A673 (cell line): ENCODE measurements at regions not wholly inside any gene's neighbourhood (a gene's known extent, or its start where the extent isn't known, plus 50 kb on each side); places are given as distances from the start of the nearest gene placed in this dataset.

ENCODE experiments used
- BruUV-seq: library from RNA; stranded (reverse); fragments of 400-500 nt; replicated peaks from 2 replicates; lab custom pipeline; 2021; lab: Mats Ljungman, UMichigan
- CTCF ChIA-PET: fragments of 300-600 bp; sonication (Branson Sonifier 250); formaldehyde crosslinking; loops from one replicate; lab custom pipeline; 2022; ENCODE audit warnings: antibody characterized with exemption; lab: Charles Lee
- POLR2A ChIA-PET: fragments of 300-600 bp; sonication (Branson Sonifier 250); formaldehyde crosslinking; loops from one replicate; lab custom pipeline; 2022; ENCODE audit warnings: antibody characterized with exemption; ENCODE audit not compliant: low non-redundant PET; lab: Charles Lee
- DNase-seq: peaks from one replicate; pipeline ENCODE4 v3.0.0-alpha.2; 2015; ENCODE audit warnings: low spot score
- H3K27ac ChIP-seq: fragments of 200-600 bp; sonication (generic); 2 replicates; pipeline ENCODE4 v1.5.1; 2016; ENCODE audit warnings: mixed run types, low read depth, mild to moderate bottlenecking, mixed read lengths, antibody characterized with exemption, low read length; ENCODE audit not compliant: poor library complexity, severe bottlenecking
- H3K27me3 ChIP-seq: fragments of 200-600 bp; sonication (generic); replicated peaks from 2 replicates; pipeline ENCODE4 v1.6.1; 2017; ENCODE audit warnings: mixed run types, low read depth, mild to moderate bottlenecking, mixed read lengths, antibody characterized with exemption, low read length; ENCODE audit not compliant: insufficient read depth, poor library complexity
- H3K36me3 ChIP-seq: fragments of 200-600 bp; sonication (generic); 2 replicates; pipeline ENCODE4 v1.6.1; 2016; ENCODE audit warnings: mixed run types, mild to moderate bottlenecking, mixed read lengths, antibody characterized with exemption, low read length; ENCODE audit not compliant: insufficient read depth, poor library complexity, severe bottlenecking
- H3K4me1 ChIP-seq: fragments of 200-600 bp; sonication (generic); 2 replicates; pipeline ENCODE4 v1.6.1; 2017; ENCODE audit warnings: mixed run types, mild to moderate bottlenecking, mixed read lengths, antibody characterized with exemption, low read length; ENCODE audit not compliant: insufficient read depth, poor library complexity, severe bottlenecking
- H3K4me3 ChIP-seq: fragments of 200-600 bp; sonication (generic); 2 replicates; pipeline ENCODE4 v1.5.1; 2016; ENCODE audit warnings: low read depth, mixed run types, mild to moderate bottlenecking, mixed read lengths, low read length; ENCODE audit not compliant: poor library complexity, severe bottlenecking
- H3K9me3 ChIP-seq: fragments of 200-600 bp; sonication (generic); 2 replicates; pipeline ENCODE4 v1.6.1; 2016; ENCODE audit warnings: mixed run types, low read depth, mild to moderate bottlenecking, mixed read lengths, antibody characterized with exemption, low read length; ENCODE audit not compliant: poor library complexity, severe bottlenecking
- CTCF ChIP-seq: fragments of 300-800, 200-600 bp; sonication (generic); conservative IDR thresholded peaks from 2 replicates; pipeline ENCODE4 v1.5.1; 2017; ENCODE audit warnings: low read depth, mild to moderate bottlenecking, antibody characterized with exemption, low read length, moderate library complexity, mixed read lengths
- EZH2 ChIP-seq: fragments of 200-600 bp; sonication (generic); IDR thresholded peaks from 2 replicates; pipeline ENCODE4 v1.6.1; 2017; ENCODE audit warnings: borderline replicate concordance, low read depth, mild to moderate bottlenecking, mixed read lengths, antibody characterized with exemption, low read length; ENCODE audit not compliant: poor library complexity, severe bottlenecking
- intact Hi-C: fragments of 100-400 bp; cut with micrococcal nuclease; formaldehyde crosslinking; loops from one replicate; pipeline ENCODE4 v1.10.0; 2022; ENCODE audit not compliant: unreplicated experiment

GRCh38 chr21:38570596-38570995 lies 72.3 kb upstream of the ERG start:
- no peak for DNase-seq
- no peak overlapping the region for H3K4me3 ChIP-seq
- H3K36me3 ChIP-seq: no peaks in the 10 kb centered on the region
- intact Hi-C loops: no loop called here
- H3K27me3 ChIP-seq: peaks cover 15% of the 10 kb centered on the region
- no peaks in the 10 kb centered on the region for H3K4me1 ChIP-seq
- no peak for TF ChIP-seq EZH2
- no peaks in the 10 kb centered on the region for H3K9me3 ChIP-seq
- CTCF ChIA-PET: no interaction called here
- no peak overlapping the region for H3K27ac ChIP-seq
- BruUV-seq: no TSS peak
- POLR2A ChIA-PET: no interaction called here

GRCh38 chr21:38574895-38575575 lies 76.8 kb upstream of the ERG start:
- no peak overlapping the region for H3K27ac ChIP-seq
- no peak for DNase-seq
- ChIA-PET POLR2A (no interaction called here), CTCF (no interaction called here)
- no peaks in the 10 kb centered on the region for H3K36me3 ChIP-seq
- intact Hi-C loops: no loop called here
- no peak for TF ChIP-seq EZH2
- TF ChIP-seq CTCF: no peak
- H3K4me1 ChIP-seq: no peaks in the 10 kb centered on the region
- no peaks in the 10 kb centered on the region for H3K9me3 ChIP-seq
- H3K4me3 ChIP-seq: no peak overlapping the region
- H3K27me3 ChIP-seq: peaks cover 8% of the 10 kb centered on the region
- BruUV-seq: no TSS peak

- no peaks in the 10 kb centered on the region for H3K4me1 ChIP-seq
- ChIA-PET POLR2A (no interaction called here), CTCF (no interaction called here)
- no TSS peak for BruUV-seq
- H3K27ac ChIP-seq: no peak overlapping the region
- no peaks in the 10 kb centered on the region for H3K36me3 ChIP-seq
- DNase-seq: no peak
- intact Hi-C loops: no loop called here
- peaks cover 8% of the 10 kb centered on the region for H3K27me3 ChIP-seq
- H3K4me3 ChIP-seq: no peak overlapping the region
- no peak for TF ChIP-seq CTCF
- no peak for TF ChIP-seq EZH2
- H3K9me3 ChIP-seq: no peaks in the 10 kb centered on the region
Observed at GRCh38 chr21:38577887-38578286, 79.6 kb upstream of the ERG start.
